Lower lobe of right lung (tissue), 2 donors: ENCODE measurements at regions not wholly inside any gene's neighbourhood (a gene's known extent, or its start where the extent isn't known, plus 50 kb on each side); places are given as distances from the start of the nearest gene placed in this dataset.

Experiments used
- ATAC-seq, 2 donors: fragments of 200-7000 bp; cut with Tn5 transposase; one replicate each; pipeline ENCODE4 v1.9.1; 2020 to 2022; ENCODE audit warnings: mild to moderate bottlenecking in 2 of 2, moderate library complexity in 2 of 2
- DNase-seq: peaks from one replicate; pipeline ENCODE4 v3.0.0-alpha.2; 2020
- H3K27ac ChIP-seq: fragments of 200-600 bp; one replicate; pipeline ENCODE4 v1.8.0; 2022
- H3K27me3 ChIP-seq: fragments of 200-600 bp; one replicate; pipeline ENCODE4 v1.8.0; 2022; ENCODE audit warnings: low read depth
- H3K36me3 ChIP-seq: fragments of 200-600 bp; one replicate; pipeline ENCODE4 v1.8.0; 2022; ENCODE audit warnings: mild to moderate bottlenecking
- H3K4me1 ChIP-seq: fragments of 200-600 bp; one replicate; pipeline ENCODE4 v1.8.0; 2022
- H3K4me3 ChIP-seq: fragments of 200-600 bp; one replicate; pipeline ENCODE4 v1.8.0; 2022; ENCODE audit warnings: mild to moderate bottlenecking
- H3K9me3 ChIP-seq: fragments of 200-600 bp; one replicate; pipeline ENCODE4 v1.8.0; 2022
- intact Hi-C: fragments of 100-400 bp; cut with DNase I; formaldehyde crosslinking; loops from one replicate; pipeline ENCODE4 v1.11.0; 2022
- TF ChIP-seq, protein P1 (sequence below): fragments of 200-600 bp; IDR thresholded peaks from one replicate; pipeline ENCODE4 v1.8.0; 2022; ENCODE audit warnings: antibody characterized with exemption, mild to moderate bottlenecking
- donor health status: DM: no; HTN: yes; CAD: no; lungs with severe emphysema.

DNA sequence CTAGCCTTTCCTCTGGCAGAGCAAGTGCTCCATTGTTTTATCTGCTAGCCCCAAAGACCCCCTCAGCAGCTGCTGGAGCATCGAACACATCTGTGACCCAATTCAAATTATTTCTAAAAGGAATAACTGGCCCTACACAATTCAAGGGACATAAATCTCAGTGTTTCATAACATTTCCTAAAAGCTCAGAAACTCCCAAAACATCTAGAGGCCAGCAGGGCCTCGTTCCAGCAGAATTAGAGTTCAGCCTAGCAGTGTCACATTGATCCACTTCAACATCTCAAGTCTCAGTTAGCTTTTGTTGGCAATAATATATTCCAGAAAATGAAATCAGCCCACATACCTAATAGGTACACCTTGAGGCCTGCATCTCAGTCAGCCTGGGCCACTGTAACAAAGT is 179.1 kb downstream of the ETAA1 start:
- TF ChIP-seq, protein P1, sequence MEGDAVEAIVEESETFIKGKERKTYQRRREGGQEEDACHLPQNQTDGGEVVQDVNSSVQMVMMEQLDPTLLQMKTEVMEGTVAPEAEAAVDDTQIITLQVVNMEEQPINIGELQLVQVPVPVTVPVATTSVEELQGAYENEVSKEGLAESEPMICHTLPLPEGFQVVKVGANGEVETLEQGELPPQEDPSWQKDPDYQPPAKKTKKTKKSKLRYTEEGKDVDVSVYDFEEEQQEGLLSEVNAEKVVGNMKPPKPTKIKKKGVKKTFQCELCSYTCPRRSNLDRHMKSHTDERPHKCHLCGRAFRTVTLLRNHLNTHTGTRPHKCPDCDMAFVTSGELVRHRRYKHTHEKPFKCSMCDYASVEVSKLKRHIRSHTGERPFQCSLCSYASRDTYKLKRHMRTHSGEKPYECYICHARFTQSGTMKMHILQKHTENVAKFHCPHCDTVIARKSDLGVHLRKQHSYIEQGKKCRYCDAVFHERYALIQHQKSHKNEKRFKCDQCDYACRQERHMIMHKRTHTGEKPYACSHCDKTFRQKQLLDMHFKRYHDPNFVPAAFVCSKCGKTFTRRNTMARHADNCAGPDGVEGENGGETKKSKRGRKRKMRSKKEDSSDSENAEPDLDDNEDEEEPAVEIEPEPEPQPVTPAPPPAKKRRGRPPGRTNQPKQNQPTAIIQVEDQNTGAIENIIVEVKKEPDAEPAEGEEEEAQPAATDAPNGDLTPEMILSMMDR = no peak
- no peaks in the 10 kb centered on the region for H3K9me3 ChIP-seq
- ATAC-seq (no peak), DNase-seq (no peak)
- no peaks in the 10 kb centered on the region for H3K27me3 ChIP-seq
- no peak overlapping the region for H3K27ac ChIP-seq
- intact Hi-C loops = no loop called here
- no peak overlapping the region for H3K4me3 ChIP-seq
- H3K36me3 ChIP-seq = no peaks in the 10 kb centered on the region
- no peaks in the 10 kb centered on the region for H3K4me1 ChIP-seq

DNA sequence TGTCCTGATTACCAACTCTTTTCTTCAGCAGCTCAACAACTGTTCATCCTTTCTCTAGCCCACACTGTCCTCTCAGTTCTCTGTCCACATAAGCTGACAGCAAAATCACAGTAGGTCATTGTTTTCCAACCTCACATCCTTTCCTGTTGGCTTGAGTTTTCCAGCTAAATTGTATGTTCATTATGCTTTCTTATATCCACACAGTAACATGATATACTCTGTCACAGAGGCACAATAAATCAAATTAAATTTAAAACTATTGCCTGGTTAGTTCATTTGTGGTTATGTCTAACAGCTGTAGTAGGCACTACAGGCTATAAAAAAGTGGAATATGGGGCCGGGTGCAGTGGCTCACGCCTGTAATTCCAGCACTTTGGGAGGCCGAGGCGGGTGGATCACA is 179.9 kb downstream of the ETAA1 start:
- no peak for DNase-seq

DNA sequence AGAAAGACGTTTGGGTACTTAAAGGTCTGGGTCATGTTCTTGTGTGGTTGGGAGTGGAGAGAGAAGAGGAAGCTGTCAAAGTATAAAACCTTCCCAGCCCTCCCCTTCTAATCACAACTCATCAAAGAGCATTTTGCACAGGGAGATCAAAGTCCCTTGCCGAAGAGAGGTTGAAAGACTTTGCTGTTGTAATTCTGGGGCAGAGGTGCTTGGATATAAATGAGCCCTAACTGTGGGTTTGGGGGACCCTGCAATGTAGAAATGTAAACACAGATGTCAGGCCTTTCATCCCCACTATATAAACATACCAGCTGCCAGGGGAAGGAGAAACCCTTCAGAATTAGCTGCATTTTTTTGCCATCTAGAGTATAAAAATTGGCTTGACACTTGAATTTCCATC is 182.1 kb downstream of the ETAA1 start:
- H3K4me3 ChIP-seq = no peak overlapping the region
- intact Hi-C loops = no loop called here

More for the DNA sequence above, 179.9 kb downstream of the ETAA1 start:
- TF ChIP-seq, protein P1 = no peak
- intact Hi-C loops = no loop called here
- no peak overlapping the region for H3K27ac ChIP-seq
- ATAC-seq = no peak
- no peak overlapping the region for H3K4me3 ChIP-seq
- H3K27me3 ChIP-seq = no peaks in the 10 kb centered on the region
- H3K9me3 ChIP-seq = no peaks in the 10 kb centered on the region
- H3K36me3 ChIP-seq = no peaks in the 10 kb centered on the region
- H3K4me1 ChIP-seq = no peaks in the 10 kb centered on the region

DNA sequence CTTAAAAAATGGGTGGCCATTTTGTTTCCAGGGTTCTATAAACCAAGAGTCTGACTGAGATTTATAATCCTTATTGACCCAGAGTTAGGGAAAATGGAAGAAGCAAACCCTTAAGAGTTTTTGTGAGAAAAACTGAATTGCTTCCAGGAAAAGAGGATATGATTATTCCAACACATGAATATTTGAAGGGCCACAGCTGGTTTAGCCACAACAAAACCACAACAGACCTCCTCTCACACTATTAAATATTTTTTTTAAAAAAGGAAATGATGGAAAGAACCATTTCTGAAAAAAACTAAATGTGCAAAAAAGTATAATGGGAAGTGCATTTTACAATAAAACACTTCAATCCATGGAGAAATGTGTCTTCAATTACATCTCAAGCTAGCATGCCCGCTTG is 182.7 kb downstream of the ETAA1 start:
- Histone ChIP-seq H3K4me1 (no peaks in the 10 kb centered on the region), H3K9me3 (peaks cover 11% of the 10 kb centered on the region), H3K4me3 (no peak overlapping the region), H3K27ac (no peak overlapping the region), H3K36me3 (no peaks in the 10 kb centered on the region), H3K27me3 (no peaks in the 10 kb centered on the region)
- TF ChIP-seq, protein P1 = no peak
- intact Hi-C loops = no loop called here
- ATAC-seq = no peak
- DNase-seq = no peak

More for the DNA sequence above, 182.1 kb downstream of the ETAA1 start:
- Histone ChIP-seq H3K36me3 (no peaks in the 10 kb centered on the region), H3K9me3 (peaks cover 11% of the 10 kb centered on the region), H3K4me1 (no peaks in the 10 kb centered on the region), H3K27ac (no peak overlapping the region), H3K27me3 (no peaks in the 10 kb centered on the region)
- ATAC-seq (no peak), DNase-seq (no peak)
- TF ChIP-seq, protein P1 = no peak

DNA sequence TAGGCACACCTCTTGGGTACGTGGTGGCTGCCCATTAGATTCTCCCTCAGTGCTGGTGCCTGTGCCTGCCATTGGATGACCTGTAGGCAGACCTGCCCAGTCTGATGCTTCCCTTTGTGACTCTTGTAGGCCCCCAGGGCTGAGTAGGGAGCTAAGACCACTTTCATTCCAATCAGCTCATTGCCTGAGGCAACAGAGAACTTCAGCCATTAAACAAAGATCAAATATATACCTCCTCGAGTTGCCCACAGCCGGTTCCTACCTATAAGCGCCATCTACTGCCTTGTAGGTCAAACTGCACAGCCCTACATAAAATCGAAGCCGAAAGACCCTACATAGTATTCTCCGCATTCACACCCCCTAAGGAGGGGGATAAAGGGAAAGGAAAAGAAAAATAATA is 184.6 kb downstream of the ETAA1 start:
- Histone ChIP-seq H3K27me3 (no peaks in the 10 kb centered on the region), H3K4me3 (no peak overlapping the region), H3K36me3 (no peaks in the 10 kb centered on the region), H3K4me1 (no peaks in the 10 kb centered on the region), H3K27ac (no peak overlapping the region), H3K9me3 (peaks cover 23% of the 10 kb centered on the region)
- TF ChIP-seq, protein P1 = no peak
- intact Hi-C loops = no loop called here
- no peak for ATAC-seq
- no peak for DNase-seq

DNA sequence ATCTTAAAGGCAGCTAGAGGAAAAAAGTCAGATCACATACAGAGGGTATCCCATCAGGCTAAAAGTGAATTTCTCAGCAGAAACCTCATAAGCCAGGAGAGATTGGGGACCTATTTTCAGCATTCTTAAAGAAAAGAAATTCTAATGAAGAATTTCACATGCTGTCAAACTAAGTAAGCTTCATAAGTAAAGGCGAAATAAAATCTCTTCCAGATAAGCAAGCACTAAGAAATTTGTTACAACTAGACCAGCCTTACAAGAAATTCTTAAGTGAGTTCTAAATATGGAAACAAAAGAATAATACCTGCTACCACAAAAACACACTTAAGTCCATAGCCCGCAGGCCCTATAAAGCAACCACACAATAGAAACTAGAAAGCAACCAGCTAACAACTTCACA is 186.1 kb downstream of the ETAA1 start:
- TF ChIP-seq, protein P1 = no peak
- intact Hi-C loops = no loop called here

More for the DNA sequence above, 186.1 kb downstream of the ETAA1 start:
- no peaks in the 10 kb centered on the region for H3K4me1 ChIP-seq
- no peak for ATAC-seq
- DNase-seq = no peak
- H3K4me3 ChIP-seq = no peak overlapping the region
- no peaks in the 10 kb centered on the region for H3K36me3 ChIP-seq
- H3K27me3 ChIP-seq = no peaks in the 10 kb centered on the region
- H3K9me3 ChIP-seq = peaks cover 23% of the 10 kb centered on the region
- no peak overlapping the region for H3K27ac ChIP-seq
